ENCODE measurements at regions not wholly inside any gene's neighbourhood (a gene's known extent, or its start where the extent isn't known, plus 50 kb on each side); places are given as distances from the start of the nearest gene placed in this dataset.

DNA sequence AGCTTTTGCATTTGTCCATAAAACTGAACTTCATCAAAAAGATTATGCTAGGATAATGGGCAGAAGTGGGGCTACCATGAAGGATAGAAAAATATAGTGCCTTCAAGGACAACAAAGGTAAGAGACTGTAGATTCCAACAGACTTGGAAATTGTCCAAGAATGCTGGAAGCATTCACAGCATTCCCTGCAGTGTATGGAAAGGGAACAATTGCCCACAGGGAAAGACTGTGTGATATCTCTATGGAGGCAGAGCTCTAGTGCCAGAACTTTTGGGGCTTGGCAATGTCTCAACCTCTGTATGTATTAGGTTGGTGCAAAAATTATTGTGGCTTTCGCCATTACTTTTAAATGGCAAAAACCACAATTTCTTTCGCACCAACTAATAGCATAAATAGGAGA, 1598.8 kb upstream of the MIR17HG start:
- TF ChIP-seq MEF2A (IDR thresholded peaks at IDR 0.05; ENCODE audit: control insufficient read depth, low read depth, low read length) (no peak), POLR2G (IDR thresholded peaks at IDR 0.05; ENCODE audit: low read depth, low read length) (no peak)
- TF ChIP-seq, protein P1, sequence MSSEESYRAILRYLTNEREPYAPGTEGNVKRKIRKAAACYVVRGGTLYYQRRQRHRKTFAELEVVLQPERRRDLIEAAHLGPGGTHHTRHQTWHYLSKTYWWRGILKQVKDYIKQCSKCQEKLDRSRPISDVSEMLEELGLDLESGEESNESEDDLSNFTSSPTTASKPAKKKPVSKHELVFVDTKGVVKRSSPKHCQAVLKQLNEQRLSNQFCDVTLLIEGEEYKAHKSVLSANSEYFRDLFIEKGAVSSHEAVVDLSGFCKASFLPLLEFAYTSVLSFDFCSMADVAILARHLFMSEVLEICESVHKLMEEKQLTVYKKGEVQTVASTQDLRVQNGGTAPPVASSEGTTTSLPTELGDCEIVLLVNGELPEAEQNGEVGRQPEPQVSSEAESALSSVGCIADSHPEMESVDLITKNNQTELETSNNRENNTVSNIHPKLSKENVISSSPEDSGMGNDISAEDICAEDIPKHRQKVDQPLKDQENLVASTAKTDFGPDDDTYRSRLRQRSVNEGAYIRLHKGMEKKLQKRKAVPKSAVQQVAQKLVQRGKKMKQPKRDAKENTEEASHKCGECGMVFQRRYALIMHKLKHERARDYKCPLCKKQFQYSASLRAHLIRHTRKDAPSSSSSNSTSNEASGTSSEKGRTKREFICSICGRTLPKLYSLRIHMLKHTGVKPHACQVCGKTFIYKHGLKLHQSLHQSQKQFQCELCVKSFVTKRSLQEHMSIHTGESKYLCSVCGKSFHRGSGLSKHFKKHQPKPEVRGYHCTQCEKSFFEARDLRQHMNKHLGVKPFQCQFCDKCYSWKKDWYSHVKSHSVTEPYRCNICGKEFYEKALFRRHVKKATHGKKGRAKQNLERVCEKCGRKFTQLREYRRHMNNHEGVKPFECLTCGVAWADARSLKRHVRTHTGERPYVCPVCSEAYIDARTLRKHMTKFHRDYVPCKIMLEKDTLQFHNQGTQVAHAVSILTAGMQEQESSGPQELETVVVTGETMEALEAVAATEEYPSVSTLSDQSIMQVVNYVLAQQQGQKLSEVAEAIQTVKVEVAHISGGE (CRISPR knock-in tag; IDR thresholded peaks at IDR 0.05), result no peak

All from K562 (cell line).